ENCODE measurements at regions not wholly inside any gene's neighbourhood (a gene's known extent, or its start where the extent isn't known, plus 50 kb on each side); places are given as distances from the start of the nearest gene placed in this dataset.

DNA sequence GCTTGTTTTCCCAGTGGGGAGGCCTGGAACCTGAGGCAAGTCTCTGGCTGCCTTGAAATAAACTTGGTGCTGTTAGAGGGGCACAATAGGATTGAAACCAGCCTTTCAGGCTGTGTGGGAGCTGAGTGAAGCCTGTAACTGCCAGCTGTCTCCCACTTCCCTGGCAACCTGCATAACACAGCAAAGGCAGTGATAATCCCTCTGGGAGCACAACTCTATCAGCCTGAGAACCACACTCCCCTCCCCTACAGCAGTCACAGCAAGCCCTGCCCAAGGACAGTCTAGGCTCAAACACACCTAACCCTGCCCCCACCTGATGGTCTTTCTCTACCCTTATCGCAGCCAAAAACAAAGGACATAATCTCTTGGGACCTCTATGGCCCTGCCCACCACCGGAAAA is 683.8 kb upstream of the ATXN8OS start:
- DNase-seq (ENCODE audit: low read depth): no peak

DNA sequence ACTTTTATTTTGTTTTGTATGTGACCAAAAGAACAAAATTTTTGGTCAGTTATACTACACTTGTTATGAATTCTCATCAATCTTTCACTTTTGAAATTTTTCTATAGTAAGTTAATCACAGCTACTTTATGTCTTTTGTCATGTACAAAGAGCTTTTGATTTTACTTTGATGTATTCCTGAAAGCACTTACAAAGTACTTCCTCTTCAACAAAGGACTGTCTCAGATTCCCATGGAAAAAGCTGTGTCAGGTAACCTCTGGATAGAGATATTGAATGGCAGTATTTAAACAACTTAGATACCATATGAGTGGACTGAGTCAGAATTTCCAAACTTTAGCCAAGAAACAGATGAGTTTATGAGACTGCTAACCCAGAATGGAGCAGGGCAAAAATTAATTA is 689.3 kb upstream of the ATXN8OS start:
- no peak for DNase-seq (ENCODE audit: low read depth)

DNA sequence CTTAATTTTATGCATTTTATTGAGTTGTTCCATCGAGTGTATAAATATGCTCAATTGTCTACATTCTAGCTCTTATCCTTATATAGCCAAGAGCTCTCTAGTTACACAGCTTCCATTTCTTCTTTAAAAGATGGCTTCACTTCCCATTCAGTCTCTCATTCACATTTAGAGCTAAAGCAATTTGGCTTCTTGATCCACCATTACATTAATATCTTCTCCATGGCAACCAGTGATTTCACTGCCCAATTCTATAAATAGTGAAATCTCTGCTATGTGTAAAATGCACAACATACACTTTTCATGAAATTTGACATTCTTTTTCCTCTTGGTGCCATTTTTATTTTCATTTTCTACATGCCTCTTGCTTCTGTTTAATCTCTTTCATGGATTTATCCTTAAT is 696.9 kb upstream of the ATXN8OS start:
- DNase-seq (ENCODE audit: low read depth): no peak

DNA sequence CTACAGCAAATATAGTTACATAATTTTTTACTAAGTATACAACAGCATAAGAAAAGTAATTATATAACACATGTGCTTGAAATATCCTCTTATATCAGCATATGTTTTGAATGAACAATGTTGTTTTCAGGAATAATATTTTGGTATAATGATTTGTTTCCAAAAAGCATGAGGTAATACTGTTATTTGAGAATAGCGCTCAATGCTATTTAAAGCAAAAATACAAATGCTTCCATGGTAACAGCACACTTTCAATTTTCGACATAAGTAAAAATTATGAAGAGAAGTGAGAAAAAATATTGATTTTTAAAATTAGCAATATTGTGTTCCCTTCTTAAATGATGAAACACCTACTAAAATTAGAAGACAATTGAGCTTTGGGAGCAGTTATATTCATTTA is 715.9 kb upstream of the ATXN8OS start:
- DNase-seq (ENCODE audit: low read depth): no peak

DNA sequence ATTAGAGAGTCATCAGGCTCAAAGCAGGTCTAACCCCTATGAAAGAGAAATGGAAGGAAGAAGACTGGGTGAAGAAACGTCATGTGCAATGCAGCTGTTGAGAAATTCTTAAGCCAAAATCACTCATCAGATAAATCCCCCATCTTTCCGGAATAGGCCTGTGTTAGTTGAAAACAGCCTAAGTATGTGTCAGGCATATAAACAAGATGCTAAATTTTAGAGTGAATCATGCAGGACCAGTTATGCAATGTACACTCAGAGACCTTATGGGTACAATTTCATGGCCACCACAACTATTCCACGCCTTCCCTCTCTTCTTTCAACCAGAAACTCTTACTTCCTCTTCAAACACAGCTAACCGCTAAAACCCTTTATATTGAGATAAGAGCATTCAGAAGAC is 717.7 kb upstream of the ATXN8OS start:
- DNase-seq (ENCODE audit: low read depth): no peak

DNA sequence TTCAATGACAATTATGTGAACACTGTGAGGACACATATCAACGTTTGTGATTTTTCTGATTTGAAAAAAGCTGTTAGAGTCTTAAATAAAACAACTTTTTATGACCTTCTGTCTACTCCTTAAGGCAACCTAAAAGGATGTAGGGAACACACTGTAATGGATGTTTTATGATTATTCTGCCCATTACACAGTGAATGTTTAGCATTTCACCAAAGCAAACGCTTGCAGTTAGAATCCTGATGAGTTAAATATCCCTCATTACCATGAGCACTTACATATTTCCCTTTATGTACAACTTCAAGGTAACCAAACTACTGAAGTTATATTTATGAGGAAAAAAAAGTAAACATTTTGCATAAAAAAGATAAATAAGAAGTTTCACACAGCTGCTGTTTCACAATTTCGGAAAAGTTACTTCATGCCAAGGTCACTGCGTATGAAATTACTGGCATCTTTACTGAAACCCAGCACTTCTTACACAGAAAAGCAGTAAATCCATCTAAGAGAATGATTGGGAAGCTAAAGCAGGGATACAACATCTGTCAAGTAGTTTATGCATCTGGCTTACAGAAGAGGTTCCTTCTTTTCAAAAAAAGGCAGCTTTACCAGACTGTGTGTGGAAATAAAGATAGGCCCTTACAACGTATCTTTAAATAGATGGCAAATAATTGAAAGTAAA is 733.7 kb upstream of the ATXN8OS start:
- no peak for DNase-seq (ENCODE audit: low read depth)

DNA sequence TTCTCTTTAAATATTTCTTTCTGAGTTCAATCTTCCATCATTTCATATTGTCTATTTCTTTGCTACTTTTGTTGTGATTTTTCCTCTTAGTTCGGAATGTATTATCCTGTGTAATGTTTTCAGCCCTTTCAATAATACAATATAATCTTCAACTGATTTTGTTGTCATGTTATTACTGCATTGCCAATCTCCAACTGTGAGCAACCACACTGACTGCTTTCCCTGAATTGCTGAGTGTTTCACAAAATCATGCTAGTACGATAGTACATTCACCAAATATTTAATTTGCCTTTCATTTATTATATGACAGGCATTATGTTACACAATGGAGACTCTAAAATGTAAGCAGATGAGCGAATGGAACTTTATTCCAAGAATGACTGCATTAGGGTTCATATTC is 744.3 kb upstream of the ATXN8OS start:
- no peak for DNase-seq (ENCODE audit: low read depth)

DNA sequence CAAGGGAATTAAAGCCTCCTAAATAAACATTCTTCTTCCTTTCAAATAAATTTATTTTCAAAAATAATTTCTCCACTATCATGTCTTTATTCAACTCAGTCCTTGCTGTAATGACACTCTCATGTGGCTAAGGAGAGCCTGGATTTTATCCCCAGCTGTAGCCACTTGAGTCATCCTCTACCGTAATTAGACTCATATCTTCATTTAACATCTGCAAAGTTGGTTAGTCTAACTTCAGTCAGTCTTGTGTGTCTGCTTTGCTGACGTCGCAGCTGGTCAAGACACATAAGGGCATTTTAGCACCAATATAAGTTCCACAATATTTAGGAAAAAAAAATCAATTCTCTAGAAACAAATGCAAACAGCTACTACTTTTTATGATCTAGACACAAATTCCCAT is 776.4 kb upstream of the ATXN8OS start:
- DNase-seq (ENCODE audit: low read depth): no peak

DNA sequence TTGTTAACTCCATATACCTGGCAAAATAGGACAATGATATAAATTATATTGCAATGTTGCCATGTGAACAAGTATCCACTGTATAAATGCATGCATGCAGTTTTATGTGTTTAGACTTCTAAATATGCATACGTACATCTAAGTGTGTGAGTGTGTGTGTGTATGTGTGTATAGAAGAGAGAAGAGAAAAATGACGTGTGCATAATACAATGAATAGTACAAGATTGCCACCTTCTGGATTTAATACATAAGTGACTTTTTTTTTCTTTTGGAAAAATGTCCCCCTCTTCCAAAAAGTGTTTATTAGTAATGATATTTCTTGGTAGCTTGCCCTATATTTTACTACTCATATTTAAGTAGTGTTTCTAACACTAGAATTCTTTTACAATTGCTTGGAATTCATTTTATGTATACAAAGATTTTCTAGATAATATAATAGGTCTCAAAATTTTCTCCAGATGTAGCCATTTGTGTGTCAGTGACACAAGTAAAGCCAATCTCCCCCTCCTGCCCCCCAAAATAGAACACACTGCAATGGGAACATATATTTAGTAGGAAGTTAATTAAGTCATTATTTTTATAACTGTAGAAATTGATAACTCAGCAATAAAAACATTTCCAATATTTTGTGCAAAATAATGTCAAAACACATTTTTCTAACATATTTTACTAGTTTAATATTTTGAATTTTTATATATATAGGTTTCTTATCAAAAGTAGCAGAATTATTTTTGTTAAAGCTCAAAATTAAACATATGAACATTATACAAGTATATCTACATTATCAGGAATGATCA is 783.3 kb upstream of the ATXN8OS start:
- no peak for DNase-seq (ENCODE audit: low read depth)

DNA sequence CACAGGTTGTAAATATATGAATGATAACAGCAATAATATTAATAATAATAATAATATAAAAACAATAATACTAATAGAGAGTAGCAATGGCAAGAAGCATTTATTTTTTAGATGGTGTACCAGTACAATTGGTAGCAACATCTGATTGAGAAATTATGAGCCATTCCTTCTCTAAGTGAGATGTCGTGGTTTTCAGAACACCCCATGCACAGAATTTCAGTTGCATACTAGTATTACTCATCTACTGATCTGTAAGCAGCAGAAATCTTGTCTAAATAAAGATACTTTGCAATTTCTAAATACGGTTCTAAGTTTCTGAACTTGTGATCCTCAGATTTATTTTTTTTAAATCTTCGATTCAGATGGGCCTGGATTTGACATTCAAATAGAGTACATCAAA is 788.0 kb upstream of the ATXN8OS start:
- no peak for DNase-seq (ENCODE audit: low read depth)

DNA sequence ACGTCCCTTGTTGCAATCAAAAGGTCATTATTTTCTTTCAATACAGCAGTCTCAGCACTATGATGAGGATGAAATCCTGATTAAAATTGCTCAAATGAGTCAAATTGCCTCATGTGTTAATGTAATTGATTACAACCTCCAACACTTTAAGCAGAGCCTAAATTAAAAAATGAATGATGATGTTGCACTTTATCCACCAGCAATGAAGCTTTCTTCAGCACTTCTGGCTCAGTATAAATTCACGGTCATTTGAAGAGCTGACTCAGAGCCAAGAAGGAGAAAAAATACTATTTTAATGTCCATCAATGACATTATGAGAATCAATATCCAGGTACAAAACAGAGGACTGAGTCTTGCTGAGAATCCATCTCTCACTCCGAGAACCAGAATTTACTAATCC is 792.6 kb upstream of the ATXN8OS start:
- no peak for DNase-seq (ENCODE audit: low read depth)

DNA sequence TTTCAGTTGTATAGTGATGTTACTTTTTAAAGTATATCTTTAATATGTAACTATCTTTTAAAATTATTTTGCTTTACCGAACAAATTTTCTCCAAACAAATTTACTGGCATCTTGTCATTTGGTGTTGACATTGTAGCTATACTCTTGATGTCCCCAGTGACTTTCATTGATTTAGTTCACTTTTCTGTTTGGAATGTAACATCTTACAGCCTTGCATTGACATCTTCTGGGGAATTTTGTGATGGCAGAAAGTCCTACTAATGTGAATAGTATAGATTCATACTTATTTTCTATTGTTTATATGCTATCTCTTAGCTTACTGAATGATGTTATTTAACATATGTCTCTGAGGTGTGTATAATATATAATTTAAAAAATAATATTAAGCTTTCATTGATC is 800.9 kb upstream of the ATXN8OS start:
- no peak for DNase-seq (ENCODE audit: low read depth)

DNA sequence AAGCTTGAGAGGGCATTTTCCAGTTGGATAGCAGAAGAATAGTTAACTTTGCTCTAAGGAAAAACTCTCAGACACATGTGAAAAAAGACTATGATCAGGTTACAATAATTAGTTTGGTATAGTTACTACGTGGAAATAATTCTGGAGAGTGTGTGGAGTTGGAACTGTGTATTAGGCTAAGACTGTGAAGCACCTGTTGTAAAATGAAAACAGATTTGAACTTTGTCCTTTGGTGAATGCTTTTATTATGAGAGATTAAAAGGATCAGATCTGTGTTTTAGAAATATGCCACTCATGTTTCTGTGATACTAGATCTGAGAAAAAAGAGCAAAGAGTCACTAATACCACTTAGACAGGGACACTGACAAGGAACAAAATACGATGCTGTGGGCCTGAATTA is 807.5 kb upstream of the ATXN8OS start:
- DNase-seq (ENCODE audit: low read depth): no peak

DNA sequence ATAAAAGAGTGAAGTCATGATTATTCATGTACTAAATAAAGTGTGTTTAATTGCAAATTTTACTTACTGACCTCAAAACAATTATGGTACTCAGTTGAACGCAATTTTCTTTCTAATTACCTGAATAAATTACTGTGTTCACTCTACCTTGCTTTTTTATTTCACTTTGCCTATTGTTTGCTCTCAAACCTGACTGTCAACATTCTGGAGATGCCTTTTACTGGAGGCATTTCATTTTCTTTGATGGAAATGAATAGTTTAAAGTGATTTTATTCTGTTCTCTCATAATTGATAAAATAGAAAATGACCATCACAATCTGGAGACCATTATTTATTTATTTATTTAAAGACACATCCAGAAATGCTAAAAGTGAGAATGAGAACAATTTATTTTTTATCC is 811.5 kb upstream of the ATXN8OS start:
- no peak for DNase-seq (ENCODE audit: low read depth)

DNA sequence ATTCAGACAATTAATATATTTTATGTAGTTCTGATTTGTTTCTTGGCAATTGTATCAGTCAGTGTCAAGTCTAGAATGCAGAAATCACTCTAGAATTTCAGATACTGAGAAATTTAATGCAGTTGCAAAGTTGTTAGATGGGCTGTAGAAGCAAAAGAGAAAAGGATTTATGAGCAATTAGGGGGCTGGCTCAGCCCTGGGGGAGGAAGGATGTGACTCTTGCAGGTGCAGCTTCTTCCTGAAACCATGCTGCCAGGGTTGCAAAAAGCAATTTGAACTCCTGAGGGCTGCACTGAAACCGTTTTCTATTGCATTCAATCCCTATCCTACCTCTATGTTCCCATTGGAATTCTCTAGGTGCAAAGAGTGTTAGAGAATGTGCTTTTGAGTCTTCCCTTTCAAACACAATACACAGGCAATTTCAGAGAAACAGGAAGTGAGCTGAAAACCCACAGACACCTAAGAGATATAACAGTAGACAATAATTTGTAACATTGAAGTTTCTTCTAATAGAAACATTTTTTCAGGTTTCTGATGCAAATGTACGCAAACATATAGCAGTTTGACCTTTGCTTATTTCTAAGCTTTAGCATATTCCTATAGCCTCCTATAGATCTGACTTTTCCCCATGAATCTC is 814.7 kb upstream of the ATXN8OS start:
- DNase-seq (ENCODE audit: low read depth): no peak

DNA sequence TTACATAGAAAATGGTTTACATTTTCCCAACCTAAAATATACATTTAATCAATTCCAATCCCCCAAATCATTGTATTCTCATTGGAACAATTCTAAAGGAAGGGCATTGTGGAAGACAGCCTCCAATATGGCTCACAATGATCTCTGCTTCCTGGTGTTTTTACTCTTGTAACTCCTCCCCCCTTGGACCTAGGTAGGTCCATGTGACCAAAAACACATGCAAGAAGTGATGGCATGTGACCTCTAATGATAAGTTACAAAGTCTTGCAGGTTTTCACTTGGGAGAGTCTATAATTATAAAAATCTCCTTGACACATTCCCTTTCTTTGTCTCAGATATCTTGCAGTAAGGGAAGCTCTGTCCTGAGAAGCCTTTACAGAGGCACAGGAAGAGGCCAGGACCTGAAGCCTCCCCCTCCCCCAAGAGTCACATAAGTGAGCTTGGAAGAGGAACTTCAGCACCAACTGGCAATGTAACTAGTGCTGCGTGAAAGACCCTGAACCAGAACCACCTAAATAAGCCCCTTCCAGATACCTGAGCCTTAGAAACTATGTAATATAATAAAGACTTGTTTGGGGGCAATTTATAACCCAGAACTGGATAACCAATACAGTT is 816.2 kb upstream of the ATXN8OS start:
- DNase-seq (ENCODE audit: low read depth): no peak

DNA sequence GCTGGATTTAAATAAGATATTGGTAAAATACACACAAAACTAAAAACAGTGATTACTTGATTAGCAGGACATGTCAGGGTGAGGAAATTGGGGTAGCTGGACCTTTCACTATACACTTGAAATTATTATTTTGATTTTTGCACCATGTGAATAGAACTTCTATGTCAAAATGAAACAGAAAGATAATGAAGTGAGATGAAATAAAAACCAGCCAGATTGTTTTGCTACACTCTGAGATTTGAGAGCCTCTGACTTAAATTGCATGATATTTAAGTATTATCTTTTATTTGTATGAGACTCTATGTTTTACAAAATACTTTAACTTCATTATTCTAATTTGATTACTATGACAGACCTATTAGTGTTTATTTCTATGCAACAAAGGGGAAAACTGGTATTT is 819.6 kb upstream of the ATXN8OS start:
- DNase-seq (ENCODE audit: low read depth): no peak

DNA sequence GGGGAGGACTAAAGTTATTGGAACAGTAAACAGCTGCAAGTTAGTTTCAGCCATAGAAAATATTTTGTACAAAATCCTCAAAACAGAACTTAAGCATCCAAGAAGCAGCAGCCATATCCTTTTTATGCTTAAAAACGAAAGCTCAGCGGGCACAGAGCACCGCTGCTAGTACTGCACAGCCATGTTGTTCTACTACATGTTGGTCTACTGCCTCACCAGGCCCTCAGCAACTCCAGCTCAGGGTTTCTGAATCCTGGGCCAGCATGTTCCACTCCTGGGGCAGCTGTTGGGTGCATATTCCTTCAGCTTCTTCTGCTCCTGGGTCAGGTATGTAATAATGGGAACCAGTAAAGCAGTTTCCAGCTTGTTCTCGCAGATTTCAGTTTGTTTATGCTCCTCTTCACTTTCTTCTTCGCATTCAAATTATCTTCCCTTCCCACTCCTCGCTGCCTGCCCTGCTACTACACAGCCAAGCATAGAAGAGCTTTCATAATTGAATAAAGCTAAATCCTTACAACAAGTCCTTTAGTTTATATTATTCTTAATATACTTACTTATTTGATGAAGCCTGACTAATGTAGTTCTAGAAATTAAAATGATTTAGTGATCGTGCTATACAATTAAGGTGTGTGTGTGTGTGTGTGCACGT is 820.5 kb upstream of the ATXN8OS start:
- no peak for DNase-seq (ENCODE audit: low read depth)

DNA sequence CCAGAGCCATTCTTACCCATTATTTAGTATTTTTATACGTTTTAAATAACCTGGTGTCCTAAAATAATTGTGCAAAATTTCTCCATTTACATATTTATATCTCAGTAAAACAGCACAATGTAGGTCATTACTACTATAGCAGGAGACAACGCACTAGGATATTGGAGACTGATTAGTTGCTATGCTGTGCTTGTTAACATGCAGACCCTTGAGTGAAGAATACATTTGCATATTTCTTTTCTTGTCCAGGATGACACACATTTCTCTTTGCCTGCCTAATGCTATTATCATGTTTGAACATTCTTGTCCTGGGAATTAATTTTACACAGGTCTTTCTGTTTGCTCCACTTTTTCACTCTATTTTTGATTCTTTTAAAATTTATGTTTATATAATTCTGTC is 823.8 kb upstream of the ATXN8OS start:
- DNase-seq (ENCODE audit: low read depth): no peak

DNA sequence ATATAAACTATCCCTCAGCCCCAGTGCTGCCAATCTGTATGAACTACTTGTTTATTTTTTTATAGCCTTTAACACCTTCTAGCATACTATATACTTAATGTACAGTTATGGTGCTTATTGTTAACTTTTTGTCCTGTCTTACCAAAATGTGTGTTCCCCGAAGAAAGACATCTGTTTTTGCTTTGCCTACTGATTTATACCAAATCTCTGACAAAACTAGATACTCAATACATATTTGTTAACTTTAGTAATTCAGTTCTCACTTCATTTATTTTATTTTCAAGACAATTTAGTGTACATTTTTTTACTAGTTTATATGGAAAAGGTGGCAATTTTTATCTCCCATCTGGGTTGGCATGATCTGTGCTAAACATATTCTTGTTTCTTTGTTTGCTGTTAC is 824.3 kb upstream of the ATXN8OS start:
- DNase-seq (ENCODE audit: low read depth): no peak

DNA sequence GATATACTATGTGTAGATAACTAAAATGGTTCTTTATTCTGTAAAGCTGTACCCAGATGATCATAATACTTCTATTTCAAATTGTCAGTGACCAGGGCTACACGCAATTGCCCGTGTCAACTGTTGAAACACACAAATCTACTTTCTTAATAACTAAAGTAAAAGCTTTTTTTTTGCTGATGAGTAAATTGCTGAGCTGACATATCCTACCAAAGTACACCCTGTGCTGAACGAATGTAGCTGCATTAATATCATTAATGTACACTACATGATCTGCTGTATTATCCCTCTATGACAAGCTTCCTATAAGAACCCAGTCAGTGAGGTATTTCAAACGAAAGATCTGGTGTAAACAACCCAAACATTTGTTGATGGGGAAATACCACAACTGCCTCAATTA is 827.2 kb upstream of the ATXN8OS start:
- DNase-seq (ENCODE audit: low read depth): no peak

DNA sequence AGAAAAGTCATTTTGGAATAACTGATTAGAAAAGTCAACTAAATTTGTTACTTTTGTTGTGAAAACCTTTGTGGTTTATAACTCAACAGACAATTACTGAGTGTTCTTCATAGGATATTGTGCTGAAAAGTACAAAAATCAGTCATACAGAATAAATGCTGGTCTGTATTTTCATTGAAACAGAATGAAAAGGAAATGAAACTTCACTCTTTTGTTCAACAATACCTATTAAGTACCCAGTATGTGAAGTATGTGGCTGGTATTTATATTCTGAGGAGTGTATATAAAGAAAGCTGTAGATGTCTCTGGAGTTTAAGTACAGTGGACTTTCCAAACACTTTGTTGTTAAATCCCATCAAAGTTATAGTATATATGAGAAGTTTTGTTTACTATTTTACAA is 828.4 kb upstream of the ATXN8OS start:
- no peak for DNase-seq (ENCODE audit: low read depth)
